GM19372 (cell line): ENCODE measurements at regions not wholly inside any gene's neighbourhood (a gene's known extent, or its start where the extent isn't known, plus 50 kb on each side); places are given as distances from the start of the nearest gene placed in this dataset.
"Not testable (repeated sequence)": the region's sequence is repeated elsewhere in the genome, so short reads cannot be mapped to it uniquely, and the experiment has no call there.

Source experiments
- ATAC-seq: cut with Tn5 transposase; IDR thresholded peaks from one replicate; pipeline ENCODE4 v1.9.1; 2021; ENCODE audit warnings: mild to moderate bottlenecking, low read depth, moderate library complexity; ENCODE audit not compliant: unreplicated experiment

DNA sequence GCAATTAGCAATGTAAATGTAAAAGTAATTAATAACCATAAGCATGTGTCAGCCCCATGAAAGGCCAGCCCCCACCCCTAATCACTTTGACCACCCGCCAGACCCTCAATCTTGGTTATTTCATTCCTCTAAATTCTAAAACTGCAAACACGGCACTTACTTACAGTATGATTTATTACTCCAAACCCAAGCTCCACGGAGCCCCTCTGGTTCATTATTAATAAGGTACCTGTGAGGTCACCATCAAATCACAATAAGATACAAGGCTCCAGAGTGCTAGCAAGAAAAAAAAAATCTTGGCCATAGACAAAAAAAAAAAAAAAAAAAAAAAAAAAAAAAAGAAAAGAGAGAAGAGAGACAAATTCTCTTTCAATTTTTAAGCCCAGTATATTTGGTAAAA lies 879.5 kb downstream of the TDRD15 start:
- no peak for ATAC-seq

- ATAC-seq: no peak
Measured at GRCh38 chr2:22011048-22011447, 887.3 kb downstream of the TDRD15 start.

DNA sequence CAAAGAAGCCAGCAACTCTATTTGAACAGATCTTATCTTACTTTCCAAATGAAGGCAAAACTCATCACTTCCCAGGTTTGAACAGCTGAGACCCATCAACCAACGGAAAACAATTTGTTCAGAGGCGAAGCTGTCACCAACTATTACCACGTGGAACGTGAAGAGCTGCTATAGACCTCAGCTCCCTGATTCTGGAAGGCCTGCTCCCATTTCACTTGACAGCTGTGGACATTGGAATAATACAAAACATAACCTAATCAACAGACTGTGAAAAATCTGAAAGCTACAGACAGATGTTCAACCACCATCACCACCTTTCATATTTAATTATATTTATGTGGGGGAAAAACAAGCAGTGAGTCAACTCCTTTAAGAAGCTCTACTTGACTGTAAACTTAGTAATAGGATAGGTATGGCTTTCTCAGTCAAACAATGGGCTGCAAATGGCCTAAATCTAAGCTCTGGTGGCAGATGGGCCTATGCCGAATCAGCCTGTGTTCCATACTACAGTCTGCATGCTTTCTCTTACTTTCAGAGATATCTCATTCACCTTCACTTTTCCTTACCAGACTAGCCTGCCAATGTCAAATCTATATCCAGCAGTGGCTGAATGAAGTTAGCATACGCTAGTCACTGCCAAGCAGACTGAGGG lies 896.4 kb downstream of the TDRD15 start:
- ATAC-seq: no peak

GRCh38 chr2:22027345-22028005 lies 903.7 kb downstream of the TDRD15 start:
- ATAC-seq: no peak

DNA sequence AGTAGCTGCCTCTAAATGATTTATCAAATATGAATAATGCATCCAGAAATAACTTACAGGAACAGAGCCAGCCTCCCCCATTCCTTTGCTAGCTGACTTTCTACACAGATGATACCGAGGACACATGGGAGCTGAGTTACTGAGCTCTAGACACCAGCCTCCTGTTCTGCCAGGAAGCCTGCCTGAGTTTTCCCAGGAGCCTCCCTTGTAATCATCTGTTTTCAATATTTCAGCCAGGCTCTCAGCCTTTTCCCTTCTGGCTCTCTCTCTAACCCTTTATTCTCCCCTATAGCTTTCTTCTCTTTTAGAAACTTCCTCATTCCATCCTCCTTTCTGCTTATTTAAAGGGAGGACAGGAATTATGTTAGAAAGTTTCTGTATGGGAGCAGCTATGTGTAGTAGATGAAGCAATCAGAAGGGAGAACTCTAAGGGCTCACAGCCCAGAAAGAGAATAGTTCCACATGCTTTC lies 911.6 kb downstream of the TDRD15 start:
- ATAC-seq: no peak

- no peak for ATAC-seq
Measured at GRCh38 chr2:22037274-22037673, 913.5 kb downstream of the TDRD15 start.

DNA sequence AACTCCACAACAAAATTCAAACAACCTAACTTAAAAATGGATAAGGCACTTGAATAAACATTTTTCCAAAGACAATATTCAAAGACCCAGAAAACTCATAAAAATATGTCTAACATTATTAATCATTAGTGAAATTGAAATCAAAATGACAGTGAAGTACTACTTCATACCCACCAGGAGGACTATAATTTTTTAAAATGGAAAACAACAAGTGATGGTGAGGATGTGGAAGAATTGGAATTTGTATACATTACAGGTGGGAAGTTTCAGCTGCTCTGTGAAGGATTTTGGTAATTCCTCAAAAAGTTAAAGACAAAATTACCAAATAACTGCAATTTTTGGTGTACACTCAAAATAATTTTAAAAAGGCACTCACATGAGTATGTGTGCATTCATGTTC lies 920.0 kb downstream of the TDRD15 start:
- ATAC-seq: no peak

DNA sequence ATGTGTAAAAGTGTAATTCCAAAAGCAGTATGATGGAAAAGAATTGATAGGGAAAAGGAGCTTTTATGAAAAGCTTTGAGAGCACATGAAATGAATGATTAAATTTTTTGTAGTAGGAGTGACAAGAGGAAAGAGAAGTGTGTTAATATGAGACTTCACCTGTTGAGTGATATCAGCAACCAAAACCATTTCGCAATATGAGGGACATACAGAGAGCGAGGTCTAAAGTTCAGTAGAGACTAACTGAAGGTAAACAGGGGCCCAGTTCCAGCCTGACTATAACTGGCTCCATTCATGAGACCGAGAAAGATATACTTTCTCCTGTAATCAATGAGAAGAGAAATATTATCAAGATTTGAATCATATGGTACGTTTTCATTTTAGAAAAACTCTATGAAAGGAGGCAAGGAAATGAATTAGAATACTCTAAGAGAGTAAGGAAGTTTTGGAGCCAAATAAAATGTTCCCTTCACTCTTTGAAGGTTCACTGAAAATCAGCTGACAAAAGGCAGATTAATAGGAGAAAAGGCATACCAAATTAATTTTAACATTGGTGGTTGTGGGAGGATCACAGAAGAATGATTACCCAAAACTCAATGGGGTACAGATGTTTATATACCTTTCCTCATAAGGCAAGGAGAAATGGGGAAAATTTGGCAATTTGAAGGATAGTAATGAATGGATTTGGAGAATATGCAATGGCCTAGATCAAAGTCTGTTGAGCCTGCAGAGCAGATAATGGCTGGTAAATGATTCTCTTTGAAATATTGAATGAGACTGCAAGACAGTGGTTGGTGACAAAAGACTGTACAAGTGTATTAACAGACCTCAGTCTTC lies 932.2 kb downstream of the TDRD15 start:
- no peak for ATAC-seq

GRCh38 chr2:22056621-22057132 lies 932.9 kb downstream of the TDRD15 start:
- ATAC-seq: no peak

DNA sequence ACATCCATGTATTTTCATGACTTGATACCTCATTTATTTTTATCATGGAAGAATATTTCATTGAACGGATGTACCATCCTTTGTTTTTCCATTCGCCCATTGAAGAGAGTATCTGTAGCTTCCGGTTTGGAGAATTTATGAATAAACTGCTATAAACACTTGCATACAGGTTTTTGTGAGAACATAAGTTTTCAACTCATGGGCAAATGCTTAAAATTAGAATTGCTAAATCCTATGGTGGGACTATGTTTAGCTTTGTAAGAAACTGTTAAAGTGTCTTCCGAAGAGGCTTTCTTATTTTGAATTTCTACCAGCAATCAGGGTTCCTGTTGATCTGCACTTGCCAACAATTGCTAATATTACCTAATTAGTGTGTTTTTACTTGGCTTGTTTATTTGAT lies 938.9 kb downstream of the TDRD15 start:
- ATAC-seq: no peak

- ATAC-seq: no peak
Measured at GRCh38 chr2:22076454-22076853, 952.7 kb downstream of the TDRD15 start.

GRCh38 chr2:22078701-22079100 lies 954.9 kb downstream of the TDRD15 start:
- ATAC-seq: no peak

DNA sequence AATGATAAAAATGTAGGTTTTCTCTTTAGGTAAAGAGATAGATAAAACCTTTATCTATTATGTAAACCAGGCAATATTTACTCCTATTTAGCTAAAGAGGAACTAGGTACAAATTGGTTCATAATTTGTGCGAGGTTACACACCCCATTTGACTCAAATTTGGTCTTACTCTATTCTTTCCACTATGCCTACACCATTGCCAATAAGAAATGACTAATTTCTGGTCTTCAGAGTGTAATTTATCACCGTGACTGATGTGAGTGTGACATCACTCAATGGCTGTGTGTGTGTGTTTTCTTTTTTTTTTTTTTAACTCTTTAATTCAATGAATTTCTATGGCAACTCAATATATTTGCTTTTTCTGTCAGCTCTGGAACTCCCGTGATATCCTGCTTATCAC lies 955.8 kb downstream of the TDRD15 start:
- ATAC-seq: no peak

GRCh38 chr2:22086726-22087125 lies 963.0 kb downstream of the TDRD15 start:
- no peak for ATAC-seq

GRCh38 chr2:22103617-22104016 lies 979.8 kb downstream of the TDRD15 start:
- ATAC-seq: not testable (repeated sequence)

GRCh38 chr2:22110244-22110651 lies 986.5 kb downstream of the TDRD15 start:
- no peak for ATAC-seq

DNA sequence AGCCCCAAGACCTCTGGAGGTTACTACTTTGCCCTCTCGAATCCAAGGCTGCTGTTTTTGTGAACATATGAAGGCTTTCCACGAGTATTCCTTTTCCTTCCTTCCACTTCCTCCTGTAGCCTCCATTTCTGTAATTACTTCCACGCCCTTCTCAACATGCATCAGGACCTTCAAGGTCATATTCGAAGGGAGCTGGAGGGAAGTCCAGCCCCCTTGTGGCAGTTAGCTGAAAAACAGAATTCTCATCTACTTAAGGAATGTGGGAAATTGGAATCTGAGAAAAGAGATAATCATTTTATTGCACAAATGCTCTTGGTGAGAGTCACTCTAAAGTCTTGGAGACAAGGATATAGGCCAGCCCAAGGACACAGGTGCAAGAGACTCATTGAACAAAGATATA lies 1000.2 kb downstream of the TDRD15 start:
- ATAC-seq: no peak

DNA sequence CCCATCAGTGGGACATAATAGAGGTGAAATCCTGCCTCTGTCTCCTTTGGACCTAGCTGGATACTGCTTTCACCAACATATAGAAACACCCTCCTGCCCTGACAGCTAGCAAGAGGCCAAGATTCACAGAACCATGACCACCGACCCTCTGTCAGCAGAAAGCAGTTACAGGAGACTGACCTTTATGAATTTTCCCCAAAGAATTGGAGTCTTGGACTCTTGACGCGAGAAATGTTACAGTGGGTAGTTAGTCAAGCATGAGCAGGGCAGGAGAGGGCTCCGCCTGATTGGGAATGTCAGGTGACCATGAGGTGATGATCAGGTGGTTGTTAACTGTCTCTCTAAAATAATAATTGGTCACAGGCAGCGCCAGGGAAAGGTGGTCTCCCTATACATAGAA lies 1002.3 kb downstream of the TDRD15 start:
- ATAC-seq: no peak

DNA sequence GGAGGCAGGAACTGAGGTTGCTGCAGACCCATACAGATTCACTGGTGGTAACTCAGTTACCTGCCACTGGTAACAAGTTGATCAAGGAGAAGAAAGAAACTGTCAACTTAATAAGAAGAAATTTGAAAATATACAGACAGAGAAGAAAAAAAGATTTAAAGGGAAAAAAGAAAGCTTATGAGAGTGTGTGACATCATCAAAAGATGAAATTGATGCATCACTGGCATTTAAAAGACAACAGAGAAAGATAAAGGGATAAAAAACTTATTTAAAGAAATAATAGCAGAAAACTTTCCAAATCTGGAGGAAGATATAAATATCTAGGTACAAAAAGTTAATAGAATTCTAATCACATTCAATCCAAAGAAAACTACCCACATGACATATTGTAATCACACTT lies 1003.2 kb downstream of the TDRD15 start:
- no peak for ATAC-seq

DNA sequence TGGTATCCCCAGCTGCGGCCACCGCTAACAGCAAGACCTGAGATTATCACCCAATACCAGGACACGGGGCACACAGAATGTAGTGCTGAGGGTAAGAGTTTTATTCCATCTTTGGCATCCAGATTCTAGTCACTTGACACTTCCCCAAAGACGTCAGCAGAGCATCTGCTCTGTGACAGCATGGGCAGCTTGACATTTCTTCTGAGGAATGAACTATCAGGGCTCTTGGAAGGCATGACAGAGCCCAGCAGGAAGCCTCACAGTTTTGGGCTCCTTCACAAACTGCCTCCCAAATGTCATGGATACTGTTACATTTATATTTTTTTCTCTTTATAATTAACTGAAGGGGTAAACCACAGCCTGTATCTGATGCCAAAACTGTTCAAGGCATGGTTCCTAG lies 1010.7 kb downstream of the TDRD15 start:
- no peak for ATAC-seq

- no peak for ATAC-seq
Measured at GRCh38 chr2:22136446-22136845, 1012.7 kb downstream of the TDRD15 start.
